SK-N-SH (cell line): ENCODE measurements at regions not wholly inside any gene's neighbourhood (a gene's known extent, or its start where the extent isn't known, plus 50 kb on each side); places are given as distances from the start of the nearest gene placed in this dataset.

ENCODE experiments used
- CTCF ChIA-PET: fragments of 300-600, 350-600 bp; formaldehyde crosslinking; extraction: SDS; loops from one replicate; lab custom pipeline; 2021; lab: Yijun Ruan, JAX
- POLR2A ChIA-PET: fragments of 350-600 bp; sonication (Branson Sonifier 250); formaldehyde crosslinking; extraction: SDS; loops from one replicate; lab custom pipeline; 2020; ENCODE audit warnings: antibody characterized with exemption, inconsistent platforms; lab: Yijun Ruan, JAX
- DNase-seq: peaks from one replicate; pipeline ENCODE4 v3.0.0; 2012
- H2AFZ ChIP-seq: fragments of 200-600 bp; sonication (generic); 2 replicates; pipeline ENCODE4 v1.8.1; 2016; ENCODE audit warnings: antibody characterized with exemption, mild to moderate bottlenecking, low read depth
- H3F3A ChIP-seq: fragments of 200-600 bp; sonication (generic); replicated peaks from 2 replicates; pipeline ENCODE3; 2016; ENCODE audit warnings: antibody characterized with exemption, mild to moderate bottlenecking; ENCODE audit not compliant: insufficient read depth
- H3K27ac ChIP-seq, 2 experiments: fragments of 200-500 bp in 1 of 2; fragments of 200-600 bp in 1 of 2; sonication (Bioruptor generic) in 1 of 2; sonication (generic), shearing (Covaris generic) in 1 of 2; 2 replicates each; pipeline versions ENCODE4 v1.5.1 to v1.6.1; 2014 to 2016; ENCODE audit warnings: low read depth in 2 of 2, inconsistent platforms in 1 of 2, low read length in 1 of 2, mild to moderate bottlenecking in 1 of 2, mixed read lengths in 1 of 2
- H3K27me3 ChIP-seq: fragments of 200-600 bp; sonication (generic), shearing (Covaris generic); 2 replicates; pipeline ENCODE4 v1.6.1; 2016; ENCODE audit warnings: mixed run types; ENCODE audit not compliant: insufficient read depth
- H3K36me3 ChIP-seq, 2 experiments: fragments of 200-500 bp in 1 of 2; fragments of 200-600 bp in 1 of 2; sonication (Bioruptor generic) in 1 of 2; sonication (generic) in 1 of 2; replicated peaks in 1 of 2; 2 replicates each; pipeline versions ENCODE3 to v1.5.1; 2014 to 2016; ENCODE audit warnings: low read length in 1 of 2, mild to moderate bottlenecking in 1 of 2; ENCODE audit not compliant: insufficient read depth in 2 of 2, control insufficient read depth in 1 of 2
- H3K4me1 ChIP-seq, 2 experiments: fragments of 200-500 bp in 1 of 2; fragments of 200-600 bp in 1 of 2; sonication (Bioruptor generic) in 1 of 2; sonication (generic), shearing (Covaris generic) in 1 of 2; 2 replicates each; pipeline versions ENCODE4 v1.5.1 to v1.6.1; 2014 to 2016; ENCODE audit warnings: low read depth in 1 of 2, low read length in 1 of 2, mixed run types in 1 of 2; ENCODE audit not compliant: insufficient read depth in 2 of 2, control insufficient read depth in 1 of 2
- H3K4me2 ChIP-seq: fragments of 200-600 bp; sonication (generic), shearing (Covaris generic); 2 replicates; pipeline ENCODE4 v1.6.1; 2017; ENCODE audit warnings: mixed run types
- H3K4me3 ChIP-seq, 2 experiments: fragments of 200-500 bp in 1 of 2; fragments of 200-600 bp in 1 of 2; sonication (Bioruptor generic) in 1 of 2; sonication (generic), shearing (Covaris generic) in 1 of 2; 2 replicates each; pipeline versions ENCODE4 v1.5.1 to v1.8.1; 2014 to 2016; ENCODE audit warnings: low read depth in 2 of 2, inconsistent platforms in 1 of 2, low read length in 1 of 2, mild to moderate bottlenecking in 1 of 2, mixed read lengths in 1 of 2, moderate library complexity in 1 of 2
- H3K79me2 ChIP-seq: fragments of 200-600 bp; sonication (generic); 2 replicates; pipeline ENCODE4 v1.8.1; 2017; ENCODE audit warnings: mild to moderate bottlenecking; ENCODE audit not compliant: insufficient read depth
- H3K9ac ChIP-seq: fragments of 200-600 bp; sonication (generic); 2 replicates; pipeline ENCODE4 v1.6.1; 2017; ENCODE audit warnings: mixed run types
- H3K9me2 ChIP-seq: fragments of 200-600 bp; sonication (generic); 2 replicates; pipeline ENCODE4 v1.6.1; 2017; ENCODE audit warnings: mixed run types
- H3K9me3 ChIP-seq: fragments of 200-600 bp; sonication (generic); 2 replicates; pipeline ENCODE4 v1.6.1; 2017; ENCODE audit warnings: mixed run types, mild to moderate bottlenecking, moderate library complexity
- H4K20me1 ChIP-seq: fragments of 200-600 bp; sonication (generic); 2 replicates; pipeline ENCODE4 v1.6.1; 2017; ENCODE audit warnings: mild to moderate bottlenecking, mixed run types; ENCODE audit not compliant: insufficient read depth
- ELF1 ChIP-seq: IDR thresholded peaks from 2 replicates; pipeline ENCODE4 v1.4.0; 2012
- EZH2phosphoT487 ChIP-seq: fragments of 200-600 bp; sonication (generic); IDR thresholded peaks from 2 replicates; pipeline ENCODE4 v1.6.1; 2017; ENCODE audit warnings: low read depth, mixed run types, mild to moderate bottlenecking, antibody characterized with exemption, moderate library complexity, borderline replicate concordance
- FOSL2 ChIP-seq: IDR thresholded peaks from 2 replicates; pipeline ENCODE4 v1.4.0; 2012; ENCODE audit warnings: low read depth, mild to moderate bottlenecking, moderate library complexity, borderline replicate concordance
- FOXJ3 ChIP-seq: sonication (generic); formaldehyde crosslinking; IDR thresholded peaks from 2 replicates; pipeline ENCODE4 v1.5.1; 2020; ENCODE audit warnings: mild to moderate bottlenecking, missing genetic modification reagents
- IRF3 ChIP-seq: fragments of 150-350 bp; IDR thresholded peaks from 2 replicates; pipeline ENCODE4 v1.6.1; 2016; ENCODE audit warnings: mild to moderate bottlenecking, low read depth, low read length
- JUND ChIP-seq: IDR thresholded peaks from 2 replicates; pipeline ENCODE4 v1.4.0; 2012
- MAX ChIP-seq: IDR thresholded peaks from 2 replicates; pipeline ENCODE4 v1.4.0; 2012; ENCODE audit warnings: low read depth
- MXI1 ChIP-seq: IDR thresholded peaks from 2 replicates; pipeline ENCODE4 v1.6.1; 2012; ENCODE audit warnings: mild to moderate bottlenecking, low read depth, low read length, improper control_type of control experiment
- NFIC ChIP-seq: IDR thresholded peaks from 2 replicates; pipeline ENCODE4 v1.4.0; 2012; ENCODE audit warnings: borderline replicate concordance
- NRF1 ChIP-seq: IDR thresholded peaks from 2 replicates; pipeline ENCODE4 v1.6.1; 2012; ENCODE audit warnings: low read depth, mild to moderate bottlenecking, low read length
- RAD21 ChIP-seq: IDR thresholded peaks from 2 replicates; pipeline ENCODE4 v1.6.1; 2012; ENCODE audit warnings: mild to moderate bottlenecking, low read length
- RCOR1 ChIP-seq: fragments of 150-350 bp; IDR thresholded peaks from 2 replicates; pipeline ENCODE4 v1.6.1; 2017; ENCODE audit warnings: antibody characterized with exemption, low read length
- REST ChIP-seq: IDR thresholded peaks from 2 replicates; pipeline ENCODE4 v1.6.1; 2012; ENCODE audit warnings: mild to moderate bottlenecking, low read depth, low read length, moderate library complexity
- RXRA ChIP-seq: IDR thresholded peaks from 2 replicates; pipeline ENCODE4 v1.4.0; 2012; ENCODE audit warnings: low read depth, mild to moderate bottlenecking, borderline replicate concordance
- SIN3A ChIP-seq: IDR thresholded peaks from 2 replicates; pipeline ENCODE4 v1.6.1; 2012; ENCODE audit warnings: low read depth, mild to moderate bottlenecking, low read length, moderate library complexity, borderline replicate concordance
- SMC3 ChIP-seq: IDR thresholded peaks from 2 replicates; pipeline ENCODE4 v1.6.1; 2012; ENCODE audit warnings: low read depth, low read length, improper control_type of control experiment
- TCF12 ChIP-seq: IDR thresholded peaks from 2 replicates; pipeline ENCODE4 v1.4.0; 2012
- TEAD4 ChIP-seq: IDR thresholded peaks from 2 replicates; pipeline ENCODE4 v1.4.0; 2012; ENCODE audit warnings: mild to moderate bottlenecking, borderline replicate concordance; ENCODE audit not compliant: insufficient read depth
- USF1 ChIP-seq: IDR thresholded peaks from 2 replicates; pipeline ENCODE4 v1.4.0; 2012; ENCODE audit warnings: low read depth, borderline replicate concordance
- WGBS: methylation state at CpG from one replicate; pipeline ENCODE4 v1.1.6; 2017; ENCODE audit warnings: low lambda C conversion rate; 5-methylcytosine and 5-hydroxymethylcytosine counted together

GRCh38 chr21:39088831-39089380 lies 94.3 kb downstream of the PSMG1 start:
- POLR2A ChIA-PET: no interaction called here
- no peaks in the 10 kb centered on the region for H3K9me2 ChIP-seq
- WGBS: 60% methylated on average over 7 of the region's 9 CpGs
- no peak overlapping the region for H3K27ac ChIP-seq
- no peak overlapping the region for H3K4me3 ChIP-seq
- CTCF ChIA-PET: no interaction called here
- H3K9ac ChIP-seq: no peak overlapping the region
- no peak for DNase-seq
- no peaks in the 10 kb centered on the region for H3K27me3 ChIP-seq
- no peaks in the 10 kb centered on the region for H3K79me2 ChIP-seq
- no peak overlapping the region; the same call in 1 of the 2 replicates for H2AFZ ChIP-seq
- no peaks in the 10 kb centered on the region for H3K36me3 ChIP-seq
- TF ChIP-seq RXRA (no peak), SMC3 (no peak; the same call in 1 of the 2 replicates), USF1 (no peak), TCF12 (no peak), IRF3 (no peak), TEAD4 (no peak), NFIC (no peak), RCOR1 (no peak), RAD21 (no peak), MAX (no peak), JUND (no peak), NRF1 (no peak), ELF1 (no peak), MXI1 (no peak), FOSL2 (no peak), SIN3A (no peak), FOXJ3 (CRISPR knock-in tag) (no peak), REST (no peak), EZH2phosphoT487 (no peak)
- H3K9me3 ChIP-seq: no peaks in the 10 kb centered on the region
- H3K4me2 ChIP-seq: no peak overlapping the region
- H3F3A ChIP-seq: no peaks in the 10 kb centered on the region
- no peaks in the 10 kb centered on the region for H4K20me1 ChIP-seq
- no peaks in the 10 kb centered on the region; a peak in 1 of 4 replicates for H3K4me1 ChIP-seq
